CD8-positive, alpha-beta memory T cell (primary cell): ENCODE measurements at regions not wholly inside any gene's neighbourhood (a gene's known extent, or its start where the extent isn't known, plus 50 kb on each side); places are given as distances from the start of the nearest gene placed in this dataset.

Experiments
- CTCF ChIA-PET: fragments of 350-600 bp; sonication (Branson Sonifier 250); formaldehyde crosslinking; loops from one replicate; lab custom pipeline; 2021; ENCODE audit warnings: antibody characterized with exemption; lab: Charles Lee
- POLR2A ChIA-PET: fragments of 350-600 bp; sonication (Branson Sonifier 250); formaldehyde crosslinking; loops from one replicate; lab custom pipeline; 2021; ENCODE audit warnings: antibody characterized with exemption; lab: Charles Lee
- DNase-seq, 5 donors: peaks; one replicate each; pipeline versions ENCODE4 v3.0.0 to v3.0.0-alpha.2; 2020 to 2022; ENCODE audit warnings: mixed read lengths in 1 of 5
- H3K27ac ChIP-seq: one replicate; pipeline ENCODE4 v1.7.0; 2013; ENCODE audit warnings: low read depth, mild to moderate bottlenecking, low read length, moderate library complexity
- H3K27me3 ChIP-seq: 2 replicates; pipeline ENCODE4 v1.7.0; 2013; ENCODE audit warnings: low read length, mild to moderate bottlenecking; ENCODE audit not compliant: insufficient read depth, poor library complexity, severe bottlenecking
- H3K36me3 ChIP-seq: 2 replicates; pipeline ENCODE4 v1.7.0; 2013; ENCODE audit warnings: mild to moderate bottlenecking, low read length, moderate library complexity; ENCODE audit not compliant: insufficient read depth
- H3K4me1 ChIP-seq: 2 replicates; pipeline ENCODE4 v1.7.0; 2013; ENCODE audit warnings: mild to moderate bottlenecking, low read length, moderate library complexity; ENCODE audit not compliant: insufficient read depth
- H3K4me3 ChIP-seq: 2 replicates; pipeline ENCODE4 v1.7.0; 2013; ENCODE audit warnings: mild to moderate bottlenecking, low read length
- H3K9me3 ChIP-seq: 2 replicates; pipeline ENCODE4 v1.7.0; 2013; ENCODE audit warnings: mild to moderate bottlenecking, low read length
- H3K27ac Mint-ChIP-seq, 8 donors: one replicate each; pipeline ENCODE4 v1.8.0; 2020 to 2021; ENCODE audit warnings: mixed read lengths in 8 of 8, mild to moderate bottlenecking in 6 of 8, inconsistent platforms in 3 of 8, moderate library complexity in 3 of 8
- H3K27me3 Mint-ChIP-seq, 2 donors: one replicate each; pipeline ENCODE4 v1.8.0; 2020 to 2021; ENCODE audit warnings: mixed read lengths in 2 of 2, mild to moderate bottlenecking in 1 of 2, moderate library complexity in 1 of 2
- H3K36me3 Mint-ChIP-seq, 3 donors: one replicate each; pipeline ENCODE4 v1.8.0; 2020 to 2021; ENCODE audit warnings: mixed read lengths in 3 of 3, inconsistent platforms in 1 of 3, mild to moderate bottlenecking in 1 of 3
- H3K4me1 Mint-ChIP-seq, 3 donors: one replicate each; pipeline ENCODE4 v1.8.0; 2020 to 2021; ENCODE audit warnings: mixed read lengths in 3 of 3, inconsistent platforms in 1 of 3, mild to moderate bottlenecking in 1 of 3
- H3K4me3 Mint-ChIP-seq, 7 donors: one replicate each; pipeline ENCODE4 v1.8.0; 2020 to 2021; ENCODE audit warnings: mixed read lengths in 7 of 7, mild to moderate bottlenecking in 6 of 7, moderate library complexity in 4 of 7, inconsistent platforms in 2 of 7
- H3K9me3 Mint-ChIP-seq, 5 donors: one replicate each; pipeline ENCODE4 v1.8.0; 2020 to 2022; ENCODE audit warnings: mixed read lengths in 5 of 5, mild to moderate bottlenecking in 3 of 5, moderate library complexity in 2 of 5, inconsistent platforms in 1 of 5

GRCh38 chr1:57791497-57791896 is 367.6 kb upstream of the DAB1 start:
- Histone ChIP-seq H3K27ac (no peak overlapping the region), H3K27me3 (no peaks in the 10 kb centered on the region), H3K36me3 (no peaks in the 10 kb centered on the region), H3K4me3 (no peak overlapping the region), H3K4me1 (no peaks in the 10 kb centered on the region), H3K9me3 (no peaks in the 10 kb centered on the region)
- no peak for DNase-seq
- Mint-ChIP-seq H3K27ac (no peak overlapping the region), H3K9me3 (no peaks in the 10 kb centered on the region), H3K4me3 (no peak overlapping the region), H3K4me1 (no peaks in the 10 kb centered on the region), H3K36me3 (no peaks in the 10 kb centered on the region), H3K27me3 (peaks cover 0 to 3% of the 10 kb centered on the region in 2 donors)
- POLR2A ChIA-PET: no interaction called here
- CTCF ChIA-PET: no interaction called here

DNA sequence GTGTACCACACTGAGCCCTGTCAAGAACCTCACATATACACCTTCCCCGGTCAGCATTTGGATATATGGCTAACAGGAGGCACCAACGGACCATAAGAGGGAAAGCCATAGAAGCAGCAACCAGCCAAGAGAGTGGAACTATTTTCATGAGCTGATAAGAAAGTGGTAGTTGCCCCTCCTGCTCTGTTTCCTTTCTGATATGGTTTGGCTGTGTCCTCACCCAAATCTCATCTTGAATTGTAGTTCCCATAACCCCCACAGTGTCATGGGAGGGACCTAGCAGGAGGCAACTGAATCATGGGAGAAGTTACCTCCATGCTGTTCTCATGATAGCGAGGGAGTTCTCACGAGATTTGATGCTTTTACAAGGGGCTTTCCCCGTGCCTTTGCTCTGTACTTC is 366.1 kb upstream of the DAB1 start:
- Mint-ChIP-seq H3K4me1 (no peaks in the 10 kb centered on the region), H3K4me3 (no peak overlapping the region), H3K27me3 (peaks cover 0 to 3% of the 10 kb centered on the region in 2 donors), H3K36me3 (no peaks in the 10 kb centered on the region), H3K27ac (no peak overlapping the region), H3K9me3 (no peaks in the 10 kb centered on the region)
- ChIA-PET CTCF (no interaction called here), POLR2A (no interaction called here)
- Histone ChIP-seq H3K27me3 (no peaks in the 10 kb centered on the region), H3K4me3 (no peak overlapping the region), H3K9me3 (no peaks in the 10 kb centered on the region), H3K4me1 (no peaks in the 10 kb centered on the region), H3K27ac (no peak overlapping the region), H3K36me3 (no peaks in the 10 kb centered on the region)
- no peak for DNase-seq

- H3K27ac Mint-ChIP-seq: no peak overlapping the region
- H3K9me3 Mint-ChIP-seq: no peaks in the 10 kb centered on the region
- H3K4me1 Mint-ChIP-seq: no peaks in the 10 kb centered on the region
- no peak overlapping the region for H3K27ac ChIP-seq
- H3K9me3 ChIP-seq: no peaks in the 10 kb centered on the region
- H3K27me3 Mint-ChIP-seq: peaks cover 3% of the 10 kb centered on the region in 2 donors
- H3K27me3 ChIP-seq: no peaks in the 10 kb centered on the region
- ChIA-PET POLR2A (no interaction called here), CTCF (no interaction called here)
- no peaks in the 10 kb centered on the region for H3K36me3 ChIP-seq
- no peak overlapping the region for H3K4me3 Mint-ChIP-seq
- no peak for DNase-seq
- no peaks in the 10 kb centered on the region for H3K36me3 Mint-ChIP-seq
- H3K4me1 ChIP-seq: no peaks in the 10 kb centered on the region
- no peak overlapping the region for H3K4me3 ChIP-seq
Observed at GRCh38 chr1:57788313-57788712, 364.5 kb upstream of the DAB1 start.

- H3K27ac Mint-ChIP-seq: no peak overlapping the region
- Histone ChIP-seq H3K36me3 (no peaks in the 10 kb centered on the region), H3K4me3 (no peak overlapping the region), H3K27ac (no peak overlapping the region), H3K4me1 (no peaks in the 10 kb centered on the region), H3K9me3 (no peaks in the 10 kb centered on the region), H3K27me3 (no peaks in the 10 kb centered on the region)
- peaks cover 0 to 10% of the 10 kb centered on the region in 2 donors for H3K27me3 Mint-ChIP-seq
- no peaks in the 10 kb centered on the region for H3K9me3 Mint-ChIP-seq
- DNase-seq: no peak
- ChIA-PET POLR2A (no interaction called here), CTCF (no interaction called here)
- H3K4me3 Mint-ChIP-seq: no peak overlapping the region
- H3K36me3 Mint-ChIP-seq: no peaks in the 10 kb centered on the region
- peaks cover 0 to 7% (median 2%) of the 10 kb centered on the region in 3 donors for H3K4me1 Mint-ChIP-seq
Observed at GRCh38 chr1:57784356-57784755, 360.5 kb upstream of the DAB1 start.

DNA sequence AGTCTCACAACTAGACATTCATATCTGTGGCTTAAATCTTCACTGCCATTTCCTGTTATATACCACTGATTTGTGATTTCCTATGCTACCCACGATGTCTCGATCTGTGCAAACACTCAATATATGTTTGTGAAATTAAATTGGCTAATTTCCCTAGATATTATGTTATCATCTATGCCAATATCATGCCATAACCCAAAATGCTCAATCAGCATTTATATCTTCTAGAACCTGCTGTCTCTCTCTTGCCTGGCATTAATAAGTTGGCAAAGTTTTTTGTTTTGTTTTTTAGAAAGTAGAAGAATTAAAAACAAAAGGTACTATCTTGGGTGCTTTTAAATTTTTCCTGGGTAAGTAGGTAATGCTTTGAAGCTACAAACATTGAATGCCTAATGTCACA is 358.5 kb upstream of the DAB1 start:
- Mint-ChIP-seq H3K36me3 (no peaks in the 10 kb centered on the region), H3K4me3 (no peak overlapping the region)
- CTCF ChIA-PET: no interaction called here

GRCh38 chr1:57772580-57773195 is 348.8 kb upstream of the DAB1 start:
- Mint-ChIP-seq H3K27me3 (peaks cover 0 to 1% of the 10 kb centered on the region in 2 donors), H3K9me3 (peaks cover 0 to 2% (median 0%) of the 10 kb centered on the region in 5 donors), H3K27ac (no peak overlapping the region), H3K4me1 (no peaks in the 10 kb centered on the region), H3K4me3 (no peak overlapping the region), H3K36me3 (no peaks in the 10 kb centered on the region)
- Histone ChIP-seq H3K9me3 (no peaks in the 10 kb centered on the region), H3K27ac (no peak overlapping the region), H3K4me1 (no peaks in the 10 kb centered on the region), H3K4me3 (no peak overlapping the region), H3K27me3 (no peaks in the 10 kb centered on the region), H3K36me3 (no peaks in the 10 kb centered on the region)
- CTCF ChIA-PET: no interaction called here
- POLR2A ChIA-PET: no interaction called here
- DNase-seq: no peak

More for the DNA sequence above, 358.5 kb upstream of the DAB1 start:
- Histone ChIP-seq H3K27ac (no peak overlapping the region), H3K4me3 (no peak overlapping the region), H3K9me3 (no peaks in the 10 kb centered on the region), H3K4me1 (no peaks in the 10 kb centered on the region), H3K36me3 (no peaks in the 10 kb centered on the region), H3K27me3 (no peaks in the 10 kb centered on the region)
- Mint-ChIP-seq H3K27ac (no peak overlapping the region), H3K27me3 (peaks cover 0 to 15% of the 10 kb centered on the region in 2 donors), H3K4me1 (peaks cover 0 to 7% (median 2%) of the 10 kb centered on the region in 3 donors), H3K9me3 (peaks cover 0 to 2% (median 0%) of the 10 kb centered on the region in 5 donors)
- no peak for DNase-seq
- POLR2A ChIA-PET: no interaction called here

GRCh38 chr1:57770772-57771171 is 346.9 kb upstream of the DAB1 start:
- Mint-ChIP-seq H3K4me3 (no peak overlapping the region), H3K27me3 (peaks cover 0 to 1% of the 10 kb centered on the region in 2 donors), H3K27ac (no peak overlapping the region), H3K36me3 (no peaks in the 10 kb centered on the region), H3K9me3 (peaks cover 0 to 2% (median 0%) of the 10 kb centered on the region in 5 donors), H3K4me1 (no peaks in the 10 kb centered on the region)
- ChIA-PET POLR2A (no interaction called here), CTCF (no interaction called here)
- Histone ChIP-seq H3K9me3 (no peaks in the 10 kb centered on the region), H3K27ac (no peak overlapping the region), H3K4me1 (no peaks in the 10 kb centered on the region), H3K4me3 (no peak overlapping the region), H3K36me3 (no peaks in the 10 kb centered on the region), H3K27me3 (no peaks in the 10 kb centered on the region)
- no peak for DNase-seq

GRCh38 chr1:57770236-57770635 is 346.4 kb upstream of the DAB1 start:
- Mint-ChIP-seq H3K4me3 (no peak overlapping the region), H3K27ac (no peak overlapping the region), H3K4me1 (no peaks in the 10 kb centered on the region), H3K36me3 (no peaks in the 10 kb centered on the region), H3K27me3 (peaks cover 0 to 1% of the 10 kb centered on the region in 2 donors), H3K9me3 (peaks cover 0 to 2% (median 0%) of the 10 kb centered on the region in 5 donors)
- H3K4me3 ChIP-seq: no peak overlapping the region
- no peaks in the 10 kb centered on the region for H3K36me3 ChIP-seq
- ChIA-PET CTCF (no interaction called here), POLR2A (no interaction called here)
- no peak for DNase-seq
- H3K9me3 ChIP-seq: no peaks in the 10 kb centered on the region
- H3K27me3 ChIP-seq: no peaks in the 10 kb centered on the region
- H3K27ac ChIP-seq: no peak overlapping the region
- H3K4me1 ChIP-seq: no peaks in the 10 kb centered on the region
